ENCODE measurements at regions not wholly inside any gene's neighbourhood (a gene's known extent, or its start where the extent isn't known, plus 50 kb on each side); places are given as distances from the start of the nearest gene placed in this dataset.

- WGBS (ENCODE audit: extremely low coverage, insufficient coverage, insufficient read length): no CpG with 5 or more reads among the region's 4 CpGs
- DNase-seq: no peak
Observed at GRCh38 chr1:82923931-82924330, 1075.0 kb downstream of the TTLL7 start.

GRCh38 chr1:82921759-82922158 lies 1077.2 kb downstream of the TTLL7 start:
- H3K4me3 ChIP-seq (ENCODE audit: low read depth, low read length): no peak overlapping the region
- no peak overlapping the region for H3K4me2 ChIP-seq (ENCODE audit: low read length)
- no peaks in the 10 kb centered on the region for H3K4me1 ChIP-seq (ENCODE audit: control insufficient read depth in 1 of 2, insufficient read depth in 2 of 2, low read length in 2 of 2)
- H3K23ac ChIP-seq (ENCODE audit: low read length): no peak overlapping the region
- no peak for DNase-seq
- H3K79me1 ChIP-seq (ENCODE audit: low read length): no peaks in the 10 kb centered on the region
- no peak overlapping the region for H2AFZ ChIP-seq (ENCODE audit: insufficient read depth, low read length, poor library complexity)
- H4K8ac ChIP-seq (ENCODE audit: low read depth, low read length): no peak overlapping the region
- no peak overlapping the region for H2BK5ac ChIP-seq (ENCODE audit: low read depth, low read length, poor library complexity)
- no peak overlapping the region for H2AK5ac ChIP-seq (ENCODE audit: low read length)
- H3K79me2 ChIP-seq (ENCODE audit: control insufficient read depth, insufficient read depth, low read length, poor library complexity): no peaks in the 10 kb centered on the region
- no peak overlapping the region for H2BK12ac ChIP-seq (ENCODE audit: low read length)
- no peaks in the 10 kb centered on the region for H3K36me3 ChIP-seq (ENCODE audit: control insufficient read depth in 1 of 2, insufficient read depth in 2 of 2, low read length in 2 of 2)
- no peak overlapping the region for H3K27ac ChIP-seq (ENCODE audit: low read depth, low read length)
- no peaks in the 10 kb centered on the region for H3K27me3 ChIP-seq (ENCODE audit: insufficient read depth, low read length)
- H4K91ac ChIP-seq (ENCODE audit: low read depth, low read length): no peak overlapping the region
- no peak overlapping the region for H3K18ac ChIP-seq (ENCODE audit: low read length)
- H3K9ac ChIP-seq (ENCODE audit: low read length): no peak overlapping the region
- no peak overlapping the region for H3K14ac ChIP-seq (ENCODE audit: low read length)
- no peaks in the 10 kb centered on the region for H3K9me3 ChIP-seq (ENCODE audit: insufficient read depth, low read depth, low read length)
- H4K12ac ChIP-seq (ENCODE audit: low read depth, low read length): no peak overlapping the region
- H3K4ac ChIP-seq (ENCODE audit: low read depth, low read length): no peak overlapping the region
- no peak overlapping the region for H2BK120ac ChIP-seq (ENCODE audit: insufficient read depth, low read length, poor library complexity)
- no CpG with 5 or more reads among the region's 4 CpGs for WGBS (ENCODE audit: extremely low coverage, insufficient coverage, insufficient read length)

More at GRCh38 chr1:82923931-82924330, 1075.0 kb downstream of the TTLL7 start:
- Histone ChIP-seq H2AFZ (ENCODE audit: insufficient read depth, low read length, poor library complexity) (no peak overlapping the region), H3K27ac (ENCODE audit: low read depth, low read length) (no peak overlapping the region), H3K9ac (ENCODE audit: low read length) (no peak overlapping the region), H3K79me1 (ENCODE audit: low read length) (no peaks in the 10 kb centered on the region), H2BK12ac (ENCODE audit: low read length) (no peak overlapping the region), H3K4me3 (ENCODE audit: low read depth, low read length) (no peak overlapping the region), H3K36me3 (ENCODE audit: control insufficient read depth in 1 of 2, insufficient read depth in 2 of 2, low read length in 2 of 2) (no peaks in the 10 kb centered on the region), H3K4me1 (ENCODE audit: control insufficient read depth in 1 of 2, insufficient read depth in 2 of 2, low read length in 2 of 2) (no peaks in the 10 kb centered on the region), H2BK120ac (ENCODE audit: insufficient read depth, low read length, poor library complexity) (no peak overlapping the region), H2BK5ac (ENCODE audit: low read depth, low read length, poor library complexity) (no peak overlapping the region), H4K91ac (ENCODE audit: low read depth, low read length) (no peak overlapping the region), H3K14ac (ENCODE audit: low read length) (no peak overlapping the region), H3K9me3 (ENCODE audit: insufficient read depth, low read depth, low read length) (no peaks in the 10 kb centered on the region), H3K27me3 (ENCODE audit: insufficient read depth, low read length) (no peaks in the 10 kb centered on the region), H3K4ac (ENCODE audit: low read depth, low read length) (no peak overlapping the region), H3K18ac (ENCODE audit: low read length) (no peak overlapping the region), H4K8ac (ENCODE audit: low read depth, low read length) (no peak overlapping the region), H4K12ac (ENCODE audit: low read depth, low read length) (no peak overlapping the region), H2AK5ac (ENCODE audit: low read length) (no peak overlapping the region), H3K4me2 (ENCODE audit: low read length) (no peak overlapping the region), H3K23ac (ENCODE audit: low read length) (no peak overlapping the region), H3K79me2 (ENCODE audit: control insufficient read depth, insufficient read depth, low read length, poor library complexity) (no peaks in the 10 kb centered on the region)

- Histone ChIP-seq H3K27ac (ENCODE audit: low read depth, low read length) (no peak overlapping the region), H2AK5ac (ENCODE audit: low read length) (no peak overlapping the region), H3K14ac (ENCODE audit: low read length) (no peak overlapping the region), H3K9me3 (ENCODE audit: insufficient read depth, low read depth, low read length) (no peaks in the 10 kb centered on the region), H3K4me2 (ENCODE audit: low read length) (no peak overlapping the region), H3K23ac (ENCODE audit: low read length) (no peak overlapping the region), H2BK12ac (ENCODE audit: low read length) (no peak overlapping the region), H3K4me3 (ENCODE audit: low read depth, low read length) (no peak overlapping the region), H3K36me3 (ENCODE audit: control insufficient read depth in 1 of 2, insufficient read depth in 2 of 2, low read length in 2 of 2) (no peaks in the 10 kb centered on the region), H3K27me3 (ENCODE audit: insufficient read depth, low read length) (no peaks in the 10 kb centered on the region), H3K4me1 (ENCODE audit: control insufficient read depth in 1 of 2, insufficient read depth in 2 of 2, low read length in 2 of 2) (no peaks in the 10 kb centered on the region), H3K79me1 (ENCODE audit: low read length) (no peaks in the 10 kb centered on the region), H3K79me2 (ENCODE audit: control insufficient read depth, insufficient read depth, low read length, poor library complexity) (no peaks in the 10 kb centered on the region), H4K12ac (ENCODE audit: low read depth, low read length) (no peak overlapping the region), H3K4ac (ENCODE audit: low read depth, low read length) (no peak overlapping the region), H4K8ac (ENCODE audit: low read depth, low read length) (no peak overlapping the region), H4K91ac (ENCODE audit: low read depth, low read length) (no peak overlapping the region), H3K18ac (ENCODE audit: low read length) (no peak overlapping the region), H3K9ac (ENCODE audit: low read length) (no peak overlapping the region), H2AFZ (ENCODE audit: insufficient read depth, low read length, poor library complexity) (no peak overlapping the region), H2BK5ac (ENCODE audit: low read depth, low read length, poor library complexity) (no peak overlapping the region), H2BK120ac (ENCODE audit: insufficient read depth, low read length, poor library complexity) (no peak overlapping the region)
- peak in 1 of 2 donors; percentile 7 for DNase-seq
- WGBS (ENCODE audit: extremely low coverage, insufficient coverage, insufficient read length): no CpG with 5 or more reads among the region's 4 CpGs
Observed at GRCh38 chr1:82920418-82921248, 1078.3 kb downstream of the TTLL7 start.

DNA sequence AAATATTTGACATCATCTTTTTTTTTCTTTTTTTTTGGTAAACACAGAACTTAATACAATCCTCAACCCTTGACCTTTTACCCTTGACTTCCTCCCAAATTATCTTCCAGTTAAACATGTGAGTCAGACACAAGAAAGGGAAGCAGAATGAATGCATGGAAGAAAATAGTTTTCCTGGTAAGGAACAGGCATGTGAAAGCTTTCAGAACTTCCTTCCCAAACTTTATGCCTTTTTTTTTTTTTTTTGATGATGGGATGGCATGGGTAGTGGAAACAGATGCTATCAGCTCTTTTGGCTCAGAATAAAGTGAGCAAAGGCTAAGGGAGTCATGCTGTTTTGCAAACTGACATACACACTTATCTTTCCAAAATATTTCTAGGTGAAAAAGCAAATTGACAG lies 1079.1 kb downstream of the TTLL7 start:
- Histone ChIP-seq H3K14ac (ENCODE audit: low read length) (no peak overlapping the region), H3K4me3 (ENCODE audit: low read depth, low read length) (no peak overlapping the region), H4K12ac (ENCODE audit: low read depth, low read length) (no peak overlapping the region), H2AK5ac (ENCODE audit: low read length) (no peak overlapping the region), H3K4me2 (ENCODE audit: low read length) (no peak overlapping the region), H2BK5ac (ENCODE audit: low read depth, low read length, poor library complexity) (no peak overlapping the region), H3K23ac (ENCODE audit: low read length) (no peak overlapping the region), H3K27ac (ENCODE audit: low read depth, low read length) (no peak overlapping the region), H2BK120ac (ENCODE audit: insufficient read depth, low read length, poor library complexity) (no peak overlapping the region), H4K8ac (ENCODE audit: low read depth, low read length) (no peak overlapping the region), H3K18ac (ENCODE audit: low read length) (no peak overlapping the region), H2BK12ac (ENCODE audit: low read length) (no peak overlapping the region), H3K4me1 (ENCODE audit: control insufficient read depth in 1 of 2, insufficient read depth in 2 of 2, low read length in 2 of 2) (no peaks in the 10 kb centered on the region), H3K27me3 (ENCODE audit: insufficient read depth, low read length) (no peaks in the 10 kb centered on the region), H3K79me2 (ENCODE audit: control insufficient read depth, insufficient read depth, low read length, poor library complexity) (no peaks in the 10 kb centered on the region), H3K9me3 (ENCODE audit: insufficient read depth, low read depth, low read length) (no peaks in the 10 kb centered on the region), H3K36me3 (ENCODE audit: control insufficient read depth in 1 of 2, insufficient read depth in 2 of 2, low read length in 2 of 2) (no peaks in the 10 kb centered on the region), H3K4ac (ENCODE audit: low read depth, low read length) (no peak overlapping the region), H4K91ac (ENCODE audit: low read depth, low read length) (no peak overlapping the region), H2AFZ (ENCODE audit: insufficient read depth, low read length, poor library complexity) (no peak overlapping the region), H3K79me1 (ENCODE audit: low read length) (no peaks in the 10 kb centered on the region), H3K9ac (ENCODE audit: low read length) (no peak overlapping the region)
- DNase-seq: no peak
